Natural killer cell (primary cell): ENCODE measurements at regions not wholly inside any gene's neighbourhood (a gene's known extent, or its start where the extent isn't known, plus 50 kb on each side); places are given as distances from the start of the nearest gene placed in this dataset.

Source experiments
- ATAC-seq, 3 donors: fragments of 150-1000 bp in 2 of 3; fragments of 200-7000 bp in 1 of 3; cut with Tn5 transposase; 1 replicate in 1 of 3; 2 replicates in 2 of 3; pipeline ENCODE4 v1.10.0; 2021; ENCODE audit warnings: mild to moderate bottlenecking in 2 of 3, moderate library complexity in 2 of 3
- DNase-seq, 2 donors: peaks; one replicate each; pipeline versions ENCODE4 v3.0.0 to v3.0.0-alpha.2; 2013 to 2021; ENCODE audit warnings: mixed read lengths in 1 of 2
- H3K27ac ChIP-seq: one replicate; pipeline ENCODE4 v1.5.1; 2013; ENCODE audit warnings: mild to moderate bottlenecking, low read length
- H3K27me3 ChIP-seq: one replicate; pipeline ENCODE4 v1.6.1; 2013; ENCODE audit warnings: low read length; ENCODE audit not compliant: control insufficient read depth, insufficient read depth
- H3K36me3 ChIP-seq: one replicate; pipeline ENCODE4 v1.6.1; 2013; ENCODE audit warnings: low read length; ENCODE audit not compliant: control insufficient read depth, insufficient read depth
- H3K4me1 ChIP-seq: one replicate; pipeline ENCODE4 v1.6.1; 2013; ENCODE audit warnings: low read length; ENCODE audit not compliant: control insufficient read depth, insufficient read depth
- H3K4me3 ChIP-seq: one replicate; pipeline ENCODE4 v1.5.1; 2013; ENCODE audit warnings: low read length
- H3K9me3 ChIP-seq: one replicate; pipeline ENCODE4 v1.6.1; 2013; ENCODE audit warnings: low read length; ENCODE audit not compliant: control insufficient read depth, insufficient read depth
- H3K27ac Mint-ChIP-seq, 2 donors: one replicate each; pipeline ENCODE4 v1.8.0; 2022; ENCODE audit warnings: mild to moderate bottlenecking in 2 of 2, mixed read lengths in 2 of 2, moderate library complexity in 1 of 2
- H3K27me3 Mint-ChIP-seq, 2 donors: one replicate each; pipeline ENCODE4 v1.8.0; 2022; ENCODE audit warnings: low read depth in 2 of 2, mixed read lengths in 2 of 2
- H3K36me3 Mint-ChIP-seq: one replicate; pipeline ENCODE4 v1.8.0; 2022; ENCODE audit warnings: mixed read lengths
- H3K4me1 Mint-ChIP-seq, 2 donors: one replicate each; pipeline ENCODE4 v1.8.0; 2022; ENCODE audit warnings: mixed read lengths in 2 of 2
- H3K4me3 Mint-ChIP-seq: one replicate; pipeline ENCODE4 v1.8.0; 2022; ENCODE audit warnings: mild to moderate bottlenecking, moderate library complexity, mixed read lengths
- H3K9me3 Mint-ChIP-seq, 2 donors: one replicate each; pipeline ENCODE4 v1.8.0; 2022; ENCODE audit warnings: mixed read lengths in 2 of 2
- CTCF ChIP-seq: fragments of 200-600 bp; IDR thresholded peaks from one replicate; pipeline ENCODE4 v1.8.0; 2022; ENCODE audit warnings: antibody characterized with exemption
- WGBS: methylation state at CpG from one replicate; pipeline ENCODE4 v1.1.7; 2013; ENCODE audit warnings: missing lambda C conversion rate; ENCODE audit not compliant: insufficient coverage; 5-methylcytosine and 5-hydroxymethylcytosine counted together
- intact Hi-C: fragments of 100-400 bp; cut with micrococcal nuclease; formaldehyde crosslinking; loops from one replicate; pipeline ENCODE4 v1.14.2; 2022

DNA sequence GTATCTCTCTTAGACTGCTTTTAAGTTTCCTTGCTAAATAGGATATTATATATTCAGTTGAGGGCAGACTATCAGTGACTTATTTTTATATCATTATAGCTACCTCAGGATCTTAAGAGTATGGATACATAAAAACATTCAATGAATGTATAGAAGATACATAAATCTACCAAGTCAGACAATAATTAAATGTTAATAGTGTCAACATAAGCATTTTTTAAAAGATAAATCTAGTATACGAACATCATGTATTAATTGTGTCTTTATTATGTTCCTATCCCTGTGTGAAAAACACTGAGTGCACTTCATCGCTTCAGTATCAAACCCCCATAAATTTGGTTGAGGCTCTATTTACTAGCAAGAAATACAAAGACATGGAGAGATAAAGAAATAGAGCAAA, 242.8 kb downstream of the CRPPA start:
- H3K9me3 Mint-ChIP-seq = no peaks in the 10 kb centered on the region
- intact Hi-C loops = no loop called here
- H3K9me3 ChIP-seq = no peaks in the 10 kb centered on the region
- TF ChIP-seq CTCF = no peak
- WGBS = no CpG with 5 or more reads among the region's 2 CpGs
- H3K27ac Mint-ChIP-seq = no peak overlapping the region
- H3K27me3 ChIP-seq = no peaks in the 10 kb centered on the region
- no peaks in the 10 kb centered on the region for H3K4me1 Mint-ChIP-seq
- no peak overlapping the region for H3K27ac ChIP-seq
- H3K27me3 Mint-ChIP-seq = no peaks in the 10 kb centered on the region
- ATAC-seq (no peak), DNase-seq (no peak)
- no peak overlapping the region for H3K4me3 ChIP-seq
- no peaks in the 10 kb centered on the region for H3K36me3 ChIP-seq
- H3K4me1 ChIP-seq = no peaks in the 10 kb centered on the region
- H3K4me3 Mint-ChIP-seq = no peak overlapping the region
- H3K36me3 Mint-ChIP-seq = no peaks in the 10 kb centered on the region

- no peak for TF ChIP-seq CTCF
- intact Hi-C loops = no loop called here
- H3K36me3 Mint-ChIP-seq = no peaks in the 10 kb centered on the region
- DNase-seq (no peak), ATAC-seq (no peak)
- no peaks in the 10 kb centered on the region for H3K9me3 Mint-ChIP-seq
- H3K27ac ChIP-seq = no peak overlapping the region
- 85% methylated on average over 2 of the region's 2 CpGs for WGBS
- H3K27ac Mint-ChIP-seq = no peak overlapping the region
- no peaks in the 10 kb centered on the region for H3K27me3 ChIP-seq
- H3K27me3 Mint-ChIP-seq = no peaks in the 10 kb centered on the region
- no peak overlapping the region for H3K4me3 Mint-ChIP-seq
- H3K4me1 ChIP-seq = no peaks in the 10 kb centered on the region
- no peaks in the 10 kb centered on the region for H3K36me3 ChIP-seq
- no peak overlapping the region for H3K4me3 ChIP-seq
- no peaks in the 10 kb centered on the region for H3K4me1 Mint-ChIP-seq
- no peaks in the 10 kb centered on the region for H3K9me3 ChIP-seq
Measured at GRCh38 chr7:16178092-16178491, 243.2 kb downstream of the CRPPA start.

DNA sequence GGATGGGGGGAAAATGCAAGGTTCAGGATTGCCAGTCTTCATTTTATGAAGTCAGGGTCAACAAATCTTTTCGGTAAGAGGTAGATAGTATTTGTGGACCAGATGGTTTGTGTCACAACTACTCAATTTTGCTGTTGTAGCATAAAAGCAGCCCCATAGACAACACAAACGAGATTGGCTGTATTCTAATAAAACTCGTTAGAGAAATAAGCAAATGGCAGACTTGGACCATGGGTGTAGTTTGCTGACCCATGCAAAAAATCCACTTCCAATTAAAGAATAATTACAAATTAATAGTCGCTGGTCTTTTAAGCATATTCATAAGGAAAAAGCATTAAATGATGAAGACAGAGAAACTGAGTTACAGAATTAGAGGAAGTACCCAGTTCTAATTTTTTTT, 247.1 kb downstream of the CRPPA start:
- intact Hi-C loops = no loop called here
- no peaks in the 10 kb centered on the region for H3K9me3 Mint-ChIP-seq
- no peaks in the 10 kb centered on the region for H3K27me3 ChIP-seq
- H3K27ac Mint-ChIP-seq = no peak overlapping the region
- H3K9me3 ChIP-seq = no peaks in the 10 kb centered on the region
- no peaks in the 10 kb centered on the region for H3K36me3 Mint-ChIP-seq
- H3K4me3 Mint-ChIP-seq = no peak overlapping the region
- H3K4me1 Mint-ChIP-seq = no peaks in the 10 kb centered on the region
- H3K4me3 ChIP-seq = no peak overlapping the region
- no peak for TF ChIP-seq CTCF
- DNase-seq (no peak), ATAC-seq (no peak)
- H3K4me1 ChIP-seq = no peaks in the 10 kb centered on the region
- H3K27me3 Mint-ChIP-seq = no peaks in the 10 kb centered on the region
- H3K36me3 ChIP-seq = no peaks in the 10 kb centered on the region
- H3K27ac ChIP-seq = no peak overlapping the region
- 96% methylated on average over 3 of the region's 4 CpGs for WGBS

GRCh38 chr7:16172366-16172765, 249.0 kb downstream of the CRPPA start:
- Mint-ChIP-seq H3K9me3 (peaks cover 0 to 4% of the 10 kb centered on the region in 2 donors), H3K36me3 (no peaks in the 10 kb centered on the region), H3K4me1 (no peaks in the 10 kb centered on the region), H3K27ac (no peak overlapping the region), H3K27me3 (no peaks in the 10 kb centered on the region), H3K4me3 (no peak overlapping the region)
- ATAC-seq = no peak
- Histone ChIP-seq H3K27ac (no peak overlapping the region), H3K4me1 (no peaks in the 10 kb centered on the region), H3K36me3 (no peaks in the 10 kb centered on the region), H3K4me3 (no peak overlapping the region), H3K27me3 (no peaks in the 10 kb centered on the region), H3K9me3 (no peaks in the 10 kb centered on the region)
- no peak for DNase-seq
- TF ChIP-seq CTCF = no peak
- 93% methylated on average over 1 of the region's 2 CpGs for WGBS
- intact Hi-C loops = no loop called here
